IPS DF 6.9 (cell line): ENCODE measurements at regions not wholly inside any gene's neighbourhood (a gene's known extent, or its start where the extent isn't known, plus 50 kb on each side); places are given as distances from the start of the nearest gene placed in this dataset.

ENCODE experiments used
- DNase-seq: peaks from one replicate; pipeline ENCODE4 v3.0.0-alpha.2; 2013; ENCODE audit warnings: low read depth, low spot score
- H3K27ac ChIP-seq: one replicate; pipeline ENCODE4 v1.5.1; 2013; ENCODE audit warnings: low read length, control low read depth
- H3K27me3 ChIP-seq: 2 replicates; pipeline ENCODE4 v1.6.1; 2013; ENCODE audit warnings: mild to moderate bottlenecking, low read length; ENCODE audit not compliant: control insufficient read depth, insufficient read depth
- H3K36me3 ChIP-seq: 2 replicates; pipeline ENCODE4 v1.6.1; 2013; ENCODE audit warnings: low read length; ENCODE audit not compliant: control insufficient read depth, insufficient read depth
- H3K4me1 ChIP-seq: 2 replicates; pipeline ENCODE4 v1.6.1; 2013; ENCODE audit warnings: low read length; ENCODE audit not compliant: control insufficient read depth, insufficient read depth
- H3K4me3 ChIP-seq: 2 replicates; pipeline ENCODE4 v1.5.1; 2013; ENCODE audit warnings: mild to moderate bottlenecking, low read length
- H3K9me3 ChIP-seq: 2 replicates; pipeline ENCODE4 v1.6.1; 2013; ENCODE audit warnings: low read length, inconsistent platforms; ENCODE audit not compliant: control insufficient read depth, insufficient read depth
- whole genome bisulfite sequencing: extraction: QIAGEN DNeasy Blood & Tissue Kit; methylation state at CpG from one replicate; pipeline ENCODE4 v1.1.7; 2013; ENCODE audit warnings: mixed read lengths, missing lambda C conversion rate; ENCODE audit not compliant: insufficient read length, insufficient coverage; 5-methylcytosine and 5-hydroxymethylcytosine counted together

- no CpG with 5 or more reads among the region's 2 CpGs for WGBS
Measured at GRCh38 chr15:38147246-38147645, 105.4 kb upstream of the SPRED1 start.

GRCh38 chr15:38148471-38148870 is 104.2 kb upstream of the SPRED1 start:
- no peaks in the 10 kb centered on the region for H3K9me3 ChIP-seq
- no peak for DNase-seq
- H3K27ac ChIP-seq, result no peak overlapping the region
- no peaks in the 10 kb centered on the region for H3K36me3 ChIP-seq
- H3K4me1 ChIP-seq, result no peaks in the 10 kb centered on the region
- no peak overlapping the region for H3K4me3 ChIP-seq
- WGBS, result no CpG with 5 or more reads among the region's 2 CpGs
- no peaks in the 10 kb centered on the region for H3K27me3 ChIP-seq

More at GRCh38 chr15:38147246-38147645, 105.4 kb upstream of the SPRED1 start:
- Histone ChIP-seq H3K36me3 (no peaks in the 10 kb centered on the region), H3K4me1 (no peaks in the 10 kb centered on the region), H3K27ac (no peak overlapping the region), H3K4me3 (no peak overlapping the region), H3K27me3 (no peaks in the 10 kb centered on the region), H3K9me3 (no peaks in the 10 kb centered on the region)
- DNase-seq, result no peak

- DNase-seq, result no peak
- Histone ChIP-seq H3K27ac (no peak overlapping the region), H3K4me1 (no peaks in the 10 kb centered on the region), H3K4me3 (no peak overlapping the region), H3K9me3 (no peaks in the 10 kb centered on the region), H3K36me3 (no peaks in the 10 kb centered on the region), H3K27me3 (no peaks in the 10 kb centered on the region)
- no CpG with 5 or more reads among the region's 4 CpGs for WGBS
Measured at GRCh38 chr15:38149315-38149714, 103.3 kb upstream of the SPRED1 start.

GRCh38 chr15:38150148-38150547 is 102.5 kb upstream of the SPRED1 start:
- no peak for DNase-seq
- no peaks in the 10 kb centered on the region for H3K27me3 ChIP-seq
- H3K4me3 ChIP-seq, result no peak overlapping the region
- H3K27ac ChIP-seq, result no peak overlapping the region
- H3K36me3 ChIP-seq, result no peaks in the 10 kb centered on the region
- WGBS, result no CpG with 5 or more reads among the region's 1 CpG
- no peaks in the 10 kb centered on the region for H3K4me1 ChIP-seq
- H3K9me3 ChIP-seq, result no peaks in the 10 kb centered on the region

GRCh38 chr15:38150794-38151193 is 101.8 kb upstream of the SPRED1 start:
- Histone ChIP-seq H3K9me3 (no peaks in the 10 kb centered on the region), H3K4me1 (no peaks in the 10 kb centered on the region), H3K27me3 (no peaks in the 10 kb centered on the region), H3K27ac (no peak overlapping the region), H3K4me3 (no peak overlapping the region), H3K36me3 (no peaks in the 10 kb centered on the region)
- no peak for DNase-seq
- no CpG with 5 or more reads among the region's 2 CpGs for WGBS

- no peaks in the 10 kb centered on the region for H3K36me3 ChIP-seq
- no peak overlapping the region for H3K4me3 ChIP-seq
- H3K27me3 ChIP-seq, result no peaks in the 10 kb centered on the region
- no peaks in the 10 kb centered on the region for H3K4me1 ChIP-seq
- no peaks in the 10 kb centered on the region for H3K9me3 ChIP-seq
- H3K27ac ChIP-seq, result no peak overlapping the region
- DNase-seq, result no peak
Measured at GRCh38 chr15:38153781-38154180, 98.9 kb upstream of the SPRED1 start.

GRCh38 chr15:38154255-38154654 is 98.4 kb upstream of the SPRED1 start:
- Histone ChIP-seq H3K4me1 (no peaks in the 10 kb centered on the region), H3K27ac (no peak overlapping the region), H3K4me3 (no peak overlapping the region), H3K36me3 (no peaks in the 10 kb centered on the region), H3K27me3 (no peaks in the 10 kb centered on the region), H3K9me3 (no peaks in the 10 kb centered on the region)
- WGBS, result no CpG with 5 or more reads among the region's 1 CpG
- DNase-seq, result no peak

- no peaks in the 10 kb centered on the region for H3K9me3 ChIP-seq
- WGBS, result no CpG with 5 or more reads among the region's 3 CpGs
- no peaks in the 10 kb centered on the region for H3K27me3 ChIP-seq
- H3K4me1 ChIP-seq, result no peaks in the 10 kb centered on the region
- no peak for DNase-seq
- H3K27ac ChIP-seq, result no peak overlapping the region
- H3K4me3 ChIP-seq, result no peak overlapping the region
- no peaks in the 10 kb centered on the region for H3K36me3 ChIP-seq
Measured at GRCh38 chr15:38154837-38155236, 97.8 kb upstream of the SPRED1 start.

- no peak overlapping the region for H3K27ac ChIP-seq
- no peaks in the 10 kb centered on the region for H3K36me3 ChIP-seq
- no peak for DNase-seq
Measured at GRCh38 chr15:38163658-38164057, 89.0 kb upstream of the SPRED1 start.

GRCh38 chr15:38164061-38164460 is 88.6 kb upstream of the SPRED1 start:
- no peaks in the 10 kb centered on the region for H3K9me3 ChIP-seq
- DNase-seq, result no peak
- WGBS, result no CpG with 5 or more reads among the region's 2 CpGs
- H3K27me3 ChIP-seq, result no peaks in the 10 kb centered on the region
- no peaks in the 10 kb centered on the region for H3K36me3 ChIP-seq
- no peak overlapping the region for H3K4me3 ChIP-seq
- H3K27ac ChIP-seq, result no peak overlapping the region
- no peaks in the 10 kb centered on the region for H3K4me1 ChIP-seq

More at GRCh38 chr15:38163658-38164057, 89.0 kb upstream of the SPRED1 start:
- H3K4me3 ChIP-seq, result no peak overlapping the region
- H3K27me3 ChIP-seq, result no peaks in the 10 kb centered on the region
- no peaks in the 10 kb centered on the region for H3K9me3 ChIP-seq
- no peaks in the 10 kb centered on the region for H3K4me1 ChIP-seq

- Histone ChIP-seq H3K9me3 (no peaks in the 10 kb centered on the region), H3K36me3 (no peaks in the 10 kb centered on the region), H3K27ac (no peak overlapping the region), H3K4me3 (no peak overlapping the region), H3K4me1 (no peaks in the 10 kb centered on the region), H3K27me3 (no peaks in the 10 kb centered on the region)
- no CpG with 5 or more reads among the region's 4 CpGs for WGBS
- DNase-seq, result no peak
Measured at GRCh38 chr15:38164507-38164906, 88.1 kb upstream of the SPRED1 start.
